ENCODE measurements at regions not wholly inside any gene's neighbourhood (a gene's known extent, or its start where the extent isn't known, plus 50 kb on each side); places are given as distances from the start of the nearest gene placed in this dataset.

GRCh38 chr13:37353911-37354310 is 244.7 kb downstream of the POSTN start:
- DNase-seq: no peak

- no peak for DNase-seq
Measured at GRCh38 chr13:37351211-37351610, 245.7 kb upstream of the CSNK1A1L start.

GRCh38 chr13:37349916-37350315 is 244.5 kb upstream of the CSNK1A1L start:
- DNase-seq: no peak

GRCh38 chr13:37348916-37349643 is 243.6 kb upstream of the CSNK1A1L start:
- DNase-seq: no peak

- DNase-seq: no peak
Measured at GRCh38 chr13:37345869-37346268, 240.4 kb upstream of the CSNK1A1L start.

- DNase-seq: no peak
Measured at GRCh38 chr13:37345391-37345790, 239.9 kb upstream of the CSNK1A1L start.

- no peak for DNase-seq
Measured at GRCh38 chr13:37344056-37344455, 238.6 kb upstream of the CSNK1A1L start.

GRCh38 chr13:37342205-37342604 is 236.7 kb upstream of the CSNK1A1L start:
- no peak for DNase-seq

GRCh38 chr13:37340901-37341670 is 235.6 kb upstream of the CSNK1A1L start:
- no peak for DNase-seq

- no peak for DNase-seq
Measured at GRCh38 chr13:37339386-37339735, 233.9 kb upstream of the CSNK1A1L start.

GRCh38 chr13:37338726-37339385 is 233.4 kb upstream of the CSNK1A1L start:
- no peak for DNase-seq

- no peak for DNase-seq
Measured at GRCh38 chr13:37326334-37326733, 220.9 kb upstream of the CSNK1A1L start.

GRCh38 chr13:37319031-37319443 is 213.6 kb upstream of the CSNK1A1L start:
- no peak for DNase-seq

GRCh38 chr13:37316935-37317334 is 211.5 kb upstream of the CSNK1A1L start:
- no peak for DNase-seq

GRCh38 chr13:37313372-37313771 is 207.9 kb upstream of the CSNK1A1L start:
- no peak for DNase-seq

- no peak for DNase-seq
Measured at GRCh38 chr13:37306778-37307544, 201.5 kb upstream of the CSNK1A1L start.

- DNase-seq: no peak
Measured at GRCh38 chr13:37303606-37304005, 198.1 kb upstream of the CSNK1A1L start.

GRCh38 chr13:37302686-37303085 is 197.2 kb upstream of the CSNK1A1L start:
- DNase-seq: no peak

- no peak for DNase-seq
Measured at GRCh38 chr13:37295573-37295972, 190.1 kb upstream of the CSNK1A1L start.

- no peak for DNase-seq
Measured at GRCh38 chr13:37295071-37295470, 189.6 kb upstream of the CSNK1A1L start.

GRCh38 chr13:37294472-37294871 is 189.0 kb upstream of the CSNK1A1L start:
- DNase-seq: no peak

- DNase-seq: no peak
Measured at GRCh38 chr13:37293295-37293694, 187.8 kb upstream of the CSNK1A1L start.

Data from NCI-H2029 (cell line).